Osteoblast (primary cell): ENCODE measurements at regions not wholly inside any gene's neighbourhood (a gene's known extent, or its start where the extent isn't known, plus 50 kb on each side); places are given as distances from the start of the nearest gene placed in this dataset.
"Not testable (repeated sequence)": the region's sequence is repeated elsewhere in the genome, so short reads cannot be mapped to it uniquely, and the experiment has no call there.

Experiments
- DNase-seq: peaks from one replicate; pipeline ENCODE4 v3.0.0; 2011; ENCODE audit warnings: low spot score, mixed read lengths; ENCODE audit not compliant: insufficient read length; ENCODE audit errors: missing footprints
- H2AFZ ChIP-seq: 2 replicates; pipeline ENCODE4 v1.6.0; 2011; ENCODE audit warnings: mild to moderate bottlenecking, low read length
- H3K27ac ChIP-seq: 2 replicates; pipeline ENCODE4 v1.5.1; 2011; ENCODE audit warnings: mild to moderate bottlenecking, low read depth, low read length, moderate library complexity
- H3K27me3 ChIP-seq: 2 replicates; pipeline ENCODE4 v1.6.0; 2012; ENCODE audit warnings: mild to moderate bottlenecking, control low read depth, inconsistent platforms, low read length, moderate library complexity; ENCODE audit not compliant: insufficient read depth
- H3K36me3 ChIP-seq: 2 replicates; pipeline ENCODE4 v1.5.1; 2011; ENCODE audit warnings: mild to moderate bottlenecking, low read length, control low read depth, moderate library complexity; ENCODE audit not compliant: insufficient read depth
- H3K4me1 ChIP-seq: 2 replicates; pipeline ENCODE4 v1.5.1; 2011; ENCODE audit warnings: mild to moderate bottlenecking, low read length, control low read depth, moderate library complexity; ENCODE audit not compliant: insufficient read depth
- H3K4me2 ChIP-seq: 2 replicates; pipeline ENCODE4 v1.6.0; 2011; ENCODE audit warnings: mild to moderate bottlenecking, low read length; ENCODE audit not compliant: insufficient read depth
- H3K4me3 ChIP-seq: fragments of 200-600 bp; sonication (generic); 3 replicates; pipeline ENCODE4 v1.5.1; 2012; ENCODE audit warnings: mild to moderate bottlenecking, low read length, inconsistent platforms; ENCODE audit not compliant: insufficient read depth
- H3K79me2 ChIP-seq: 2 replicates; pipeline ENCODE4 v1.6.0; 2012; ENCODE audit warnings: mild to moderate bottlenecking, low read length, control low read depth, inconsistent platforms; ENCODE audit not compliant: insufficient read depth
- H3K9me3 ChIP-seq: 2 replicates; pipeline ENCODE4 v1.5.1; 2011; ENCODE audit warnings: low read depth, low read length, control low read depth
- H4K20me1 ChIP-seq: 2 replicates; pipeline ENCODE4 v1.6.0; 2012; ENCODE audit warnings: mild to moderate bottlenecking, low read length, control low read depth; ENCODE audit not compliant: insufficient read depth
- CTCF ChIP-seq: IDR thresholded peaks from 2 replicates; pipeline ENCODE4 v1.5.1; 2011; ENCODE audit warnings: mild to moderate bottlenecking, low read depth, low read length, moderate library complexity; ENCODE audit errors: extremely low read depth

- Histone ChIP-seq H3K9me3 (no peaks in the 10 kb centered on the region), H2AFZ (peak overlapping the region; percentile 71), H4K20me1 (no peaks in the 10 kb centered on the region), H3K79me2 (no peaks in the 10 kb centered on the region), H3K27ac (no peak overlapping the region), H3K4me2 (no peak overlapping the region), H3K36me3 (no peaks in the 10 kb centered on the region), H3K27me3 (no peaks in the 10 kb centered on the region), H3K4me3 (no peak overlapping the region), H3K4me1 (peaks cover 7% of the 10 kb centered on the region)
- no peak for DNase-seq
- TF ChIP-seq CTCF, result no peak
Measured at GRCh38 chr6:127403636-127404035, 55.6 kb downstream of the KIAA0408 start.

GRCh38 chr6:127402890-127403617 is 56.1 kb downstream of the KIAA0408 start:
- H3K4me2 ChIP-seq, result no peak overlapping the region
- no peaks in the 10 kb centered on the region for H3K27me3 ChIP-seq
- TF ChIP-seq CTCF, result no peak
- no peaks in the 10 kb centered on the region for H3K79me2 ChIP-seq
- no peaks in the 10 kb centered on the region for H3K36me3 ChIP-seq
- no peaks in the 10 kb centered on the region for H3K9me3 ChIP-seq
- peaks cover 7% of the 10 kb centered on the region for H3K4me1 ChIP-seq
- H3K27ac ChIP-seq, result no peak overlapping the region
- no peak overlapping the region for H3K4me3 ChIP-seq
- H2AFZ ChIP-seq, result peak overlapping the region; percentile 70
- no peaks in the 10 kb centered on the region for H4K20me1 ChIP-seq
- no peak for DNase-seq

- H3K27me3 ChIP-seq, result no peaks in the 10 kb centered on the region
- no peak for DNase-seq
- no peaks in the 10 kb centered on the region for H3K9me3 ChIP-seq
- H4K20me1 ChIP-seq, result no peaks in the 10 kb centered on the region
- H2AFZ ChIP-seq, result peak overlapping the region; percentile 47
- no peak overlapping the region for H3K27ac ChIP-seq
- peaks cover 3% of the 10 kb centered on the region for H3K4me1 ChIP-seq
- H3K79me2 ChIP-seq, result no peaks in the 10 kb centered on the region
- no peak for TF ChIP-seq CTCF
- peak overlapping the region; percentile 60 for H3K4me2 ChIP-seq
- peak overlapping the region; percentile 46 for H3K4me3 ChIP-seq
- no peaks in the 10 kb centered on the region for H3K36me3 ChIP-seq
Measured at GRCh38 chr6:127397729-127398630, 54.6 kb upstream of the ECHDC1 start.

- H3K27me3 ChIP-seq, H2AFZ ChIP-seq, DNase-seq, H3K27ac ChIP-seq, H3K4me2 ChIP-seq, H3K79me2 ChIP-seq, H3K36me3 ChIP-seq, H3K4me1 ChIP-seq, H3K9me3 ChIP-seq, H3K4me3 ChIP-seq, H4K20me1 ChIP-seq: not testable (repeated sequence)
Measured at GRCh38 chr6:127397171-127397597, 53.8 kb upstream of the ECHDC1 start.
